NB4 (cell line): ENCODE measurements at regions not wholly inside any gene's neighbourhood (a gene's known extent, or its start where the extent isn't known, plus 50 kb on each side); places are given as distances from the start of the nearest gene placed in this dataset.

Source experiments
- CTCF ChIP-seq: IDR thresholded peaks from one replicate; pipeline ENCODE4 v1.5.1; 2012; ENCODE audit warnings: low read depth, low read length
- MAX ChIP-seq: IDR thresholded peaks from 2 replicates; pipeline ENCODE4 v1.6.1; 2011; ENCODE audit warnings: low read depth, low read length
- MYC ChIP-seq: IDR thresholded peaks from 2 replicates; pipeline ENCODE4 v1.6.1; 2011; ENCODE audit warnings: low read depth, low read length
- POLR2A ChIP-seq: IDR thresholded peaks from 2 replicates; pipeline ENCODE4 v1.6.1; 2011; ENCODE audit warnings: mild to moderate bottlenecking; ENCODE audit not compliant: insufficient read length; ENCODE audit errors: extremely low read depth

- TF ChIP-seq MAX (no peak), POLR2A (no peak), CTCF (no peak), MYC (no peak)
Observed at GRCh38 chr2:15713475-15713874, 121.8 kb downstream of the DDX1 start.
